Muscle of back (tissue), 3 donors: ENCODE measurements at regions not wholly inside any gene's neighbourhood (a gene's known extent, or its start where the extent isn't known, plus 50 kb on each side); places are given as distances from the start of the nearest gene placed in this dataset.
"Not testable (repeated sequence)": the region's sequence is repeated elsewhere in the genome, so short reads cannot be mapped to it uniquely, and the experiment has no call there.

Experiments used
- DNase-seq, 3 donors: peaks; one replicate each; pipeline versions ENCODE4 v3.0.0 to v3.0.0-alpha.2; 2013

GRCh38 chr20:55074266-55074840, 599.0 kb downstream of the DOK5 start:
- not testable (repeated sequence) for DNase-seq

- DNase-seq: peak in 2 of 3 donors; percentile 0 to 20
These were observed 594.6 kb downstream of the DOK5 start for GRCh38 chr20:55070001-55070400.

- DNase-seq: no peak
These were observed 591.9 kb downstream of the DOK5 start for GRCh38 chr20:55067158-55067825.

- DNase-seq: no peak
These were observed 583.5 kb downstream of the DOK5 start for GRCh38 chr20:55058938-55059337.

GRCh38 chr20:55057779-55058415, 582.5 kb downstream of the DOK5 start:
- DNase-seq: no peak

GRCh38 chr20:55054453-55054852, 579.1 kb downstream of the DOK5 start:
- no peak for DNase-seq

- no peak for DNase-seq
These were observed 578.0 kb downstream of the DOK5 start for GRCh38 chr20:55053389-55053788.

GRCh38 chr20:55052459-55052858, 577.1 kb downstream of the DOK5 start:
- DNase-seq: no peak

- no peak for DNase-seq
These were observed 563.3 kb downstream of the DOK5 start for GRCh38 chr20:55038684-55039083.

GRCh38 chr20:55031971-55032370, 556.6 kb downstream of the DOK5 start:
- no peak for DNase-seq

GRCh38 chr20:55014766-55015165, 539.4 kb downstream of the DOK5 start:
- DNase-seq: no peak

GRCh38 chr20:55010761-55011160, 535.4 kb downstream of the DOK5 start:
- DNase-seq: no peak

- peak in 2 of 3 donors; percentile 8 to 11 for DNase-seq
These were observed 533.7 kb downstream of the DOK5 start for GRCh38 chr20:55009066-55009465.

GRCh38 chr20:55004044-55004443, 528.7 kb downstream of the DOK5 start:
- DNase-seq: peak in 1 of 3 donors; percentile 11

- no peak for DNase-seq
These were observed 520.2 kb downstream of the DOK5 start for GRCh38 chr20:54995553-54995952.

GRCh38 chr20:54995011-54995410, 519.6 kb downstream of the DOK5 start:
- no peak for DNase-seq

- DNase-seq: no peak
These were observed 509.7 kb downstream of the DOK5 start for GRCh38 chr20:54985091-54985490.

GRCh38 chr20:54984104-54984448, 508.7 kb downstream of the DOK5 start:
- no peak for DNase-seq

GRCh38 chr20:54983394-54984103, 508.2 kb downstream of the DOK5 start:
- DNase-seq: not testable (repeated sequence)

GRCh38 chr20:54981175-54981574, 505.8 kb downstream of the DOK5 start:
- no peak for DNase-seq

GRCh38 chr20:54980103-54980960, 504.9 kb downstream of the DOK5 start:
- peak in 1 of 3 donors; percentile 34 for DNase-seq

GRCh38 chr20:54950304-54950703, 474.9 kb downstream of the DOK5 start:
- no peak for DNase-seq
